K562 (cell line): ENCODE measurements at regions not wholly inside any gene's neighbourhood (a gene's known extent, or its start where the extent isn't known, plus 50 kb on each side); places are given as distances from the start of the nearest gene placed in this dataset.
A peak's percentile ranks its signal among the peaks of the same experiment; 100 is the strongest.

Experiments used
- ATAC-seq: fragments of 200-7000 bp; cut with Tn5 transposase; 3 replicates; pipeline ENCODE4 v1.9.1; 2020; ENCODE audit warnings: moderate library complexity
- BruUV-seq: library from RNA; stranded (reverse); fragments of 400-500 nt; replicated peaks from 2 replicates; lab custom pipeline; 2021; lab: Mats Ljungman, UMichigan
- CTCF ChIA-PET: fragments of 300-600 bp; formaldehyde crosslinking; extraction: SDS; loops from one replicate; lab custom pipeline; 2021; ENCODE audit warnings: low intra/inter-chr PET ratio; lab: Yijun Ruan, JAX
- POLR2A ChIA-PET: fragments of 300-600, 350-650 bp; sonication (Branson Sonifier 250); formaldehyde crosslinking; extraction: SDS; loops from one replicate; lab custom pipeline; 2021; ENCODE audit warnings: antibody characterized with exemption, inconsistent platforms; lab: Yijun Ruan, JAX
- DNase-seq, 4 experiments: peaks; one replicate each; pipeline versions ENCODE4 v3.0.0 to v3.0.0-alpha.2; 2011 to 2018; ENCODE audit warnings: low spot score in 3 of 4, mixed read lengths in 3 of 4; ENCODE audit errors: extremely low read depth in 1 of 4
- FAIRE-seq: peaks from 2 replicates; lab custom pipeline; 2011; peaks lifted over from hg19 to GRCh38; lab: Jason Lieb, UNC
- H2AFZ ChIP-seq: 2 replicates; pipeline ENCODE4 v1.6.0; 2011; ENCODE audit warnings: low read depth, low read length, control low read depth, inconsistent platforms
- H3K27ac ChIP-seq: fragments of 200-600 bp; 3 replicates; pipeline ENCODE4 v1.8.0; 2011; ENCODE audit warnings: low read depth, mild to moderate bottlenecking, control low read depth, inconsistent platforms, low read length, moderate library complexity, mixed read lengths; ENCODE audit errors: extremely low read depth
- H3K27me3 ChIP-seq, 2 experiments: fragments of 300-600 bp in 1 of 2; 2 replicates in 1 of 2; 3 replicates in 1 of 2; pipeline versions ENCODE4 v1.6.0 to v1.8.0; 2011; ENCODE audit warnings: inconsistent platforms in 2 of 2, low read length in 2 of 2, mild to moderate bottlenecking in 1 of 2, mixed read lengths in 1 of 2, moderate library complexity in 1 of 2; ENCODE audit not compliant: control insufficient read depth in 2 of 2, insufficient read depth in 2 of 2
- H3K36me3 ChIP-seq: fragments of 300-600 bp; 3 replicates; pipeline ENCODE4 v1.8.0; 2011; ENCODE audit warnings: mild to moderate bottlenecking, low read length, inconsistent platforms; ENCODE audit not compliant: control insufficient read depth, insufficient read depth
- H3K4me1 ChIP-seq, 2 experiments: fragments of 200-600 bp in 1 of 2; replicated peaks in 1 of 2; 2 replicates in 1 of 2; 3 replicates in 1 of 2; pipeline versions ENCODE4 v1.5.1 to v1.8.0; 2011; ENCODE audit warnings: inconsistent platforms in 2 of 2, low read length in 2 of 2, mild to moderate bottlenecking in 1 of 2, mixed read lengths in 1 of 2, moderate library complexity in 1 of 2; ENCODE audit not compliant: control insufficient read depth in 2 of 2, insufficient read depth in 2 of 2
- H3K4me2 ChIP-seq: 2 replicates; pipeline ENCODE4 v1.6.1; 2011; ENCODE audit warnings: low read length, control low read depth, inconsistent platforms, mixed read lengths; ENCODE audit not compliant: insufficient read depth
- H3K4me3 ChIP-seq: fragments of 200-600 bp; sonication (generic), shearing (Covaris generic); 2 replicates; pipeline ENCODE4 v1.5.1; 2016; ENCODE audit warnings: control low read depth, inconsistent platforms
- H3K79me2 ChIP-seq: fragments of 200-600 bp; 3 replicates; pipeline ENCODE4 v1.8.0; 2011; ENCODE audit warnings: low read length, inconsistent platforms; ENCODE audit not compliant: control insufficient read depth, insufficient read depth
- H3K9ac ChIP-seq, 2 experiments: 2 replicates each; pipeline versions ENCODE4 v1.6.0 to v1.6.1; 2011; ENCODE audit warnings: low read depth in 2 of 2, low read length in 2 of 2, control low read depth in 1 of 2, inconsistent platforms in 1 of 2, mild to moderate bottlenecking in 1 of 2, mixed read lengths in 1 of 2; ENCODE audit not compliant: insufficient read depth in 1 of 2
- H3K9me1 ChIP-seq: one replicate; pipeline ENCODE4 v1.6.0; 2011; ENCODE audit warnings: inconsistent platforms, mild to moderate bottlenecking, low read length, moderate library complexity; ENCODE audit not compliant: control insufficient read depth, insufficient read depth
- H3K9me3 ChIP-seq: replicated peaks from 2 replicates; pipeline ENCODE4 v1.5.1; 2011; ENCODE audit warnings: low read depth, low read length, inconsistent platforms; ENCODE audit not compliant: control insufficient read depth, insufficient read depth
- H4K20me1 ChIP-seq: replicated peaks from 2 replicates; pipeline ENCODE4 v1.6.1; 2011; ENCODE audit warnings: low read length, inconsistent platforms, mixed read lengths; ENCODE audit not compliant: control insufficient read depth, insufficient read depth
- BRD9 ChIP-seq: fragments of 450-650 bp; IDR thresholded peaks from 2 replicates; pipeline ENCODE4 v1.6.1; 2018; ENCODE audit warnings: low read depth; ENCODE audit not compliant: partially characterized antibody
- E2F1 ChIP-seq: sonication (generic); formaldehyde crosslinking; IDR thresholded peaks from 2 replicates; pipeline ENCODE4 v1.8.1; 2023; ENCODE audit warnings: mild to moderate bottlenecking, missing genetic modification reagents, moderate library complexity
- ESRRB ChIP-seq: fragments of 250-450 bp; sonication (Bioruptor Pico); IDR thresholded peaks from 2 replicates; pipeline ENCODE4 v1.5.0; 2020; ENCODE audit warnings: mild to moderate bottlenecking, moderate library complexity, borderline replicate concordance
- ETV6 ChIP-seq, 3 experiments: fragments of 150-350 bp in 1 of 3; sonication (generic) in 1 of 3; formaldehyde crosslinking in 1 of 3; IDR thresholded peaks; 2 replicates each; pipeline versions ENCODE4 v1.6.1 to v1.8.0; 2014 to 2022; ENCODE audit warnings: borderline replicate concordance in 2 of 3, low read depth in 2 of 3, antibody characterized with exemption in 1 of 3, low read length in 1 of 3, mild to moderate bottlenecking in 1 of 3, missing genetic modification reagents in 1 of 3
- EWSR1 ChIP-seq: fragments of 450-650 bp; IDR thresholded peaks from 2 replicates; pipeline ENCODE4 v1.6.1; 2018; ENCODE audit warnings: borderline replicate concordance, mild to moderate bottlenecking, low read depth, moderate library complexity; ENCODE audit not compliant: partially characterized antibody
- FOXA1 ChIP-seq: fragments of 450-650 bp; IDR thresholded peaks from 2 replicates; pipeline ENCODE4 v1.6.1; 2016; ENCODE audit warnings: mild to moderate bottlenecking, borderline replicate concordance
- HDAC3 ChIP-seq: fragments of 450-650 bp; IDR thresholded peaks from 2 replicates; pipeline ENCODE4 v1.6.1; 2018; ENCODE audit warnings: borderline replicate concordance, mild to moderate bottlenecking, moderate library complexity; ENCODE audit not compliant: partially characterized antibody
- KDM2B ChIP-seq: fragments of 250-450 bp; sonication (Bioruptor Pico); IDR thresholded peaks from 2 replicates; pipeline ENCODE4 v1.8.0; 2021; ENCODE audit warnings: mild to moderate bottlenecking, moderate library complexity
- KHSRP ChIP-seq: fragments of 450-650 bp; IDR thresholded peaks from 2 replicates; pipeline ENCODE4 v1.6.1; 2017
- NFE2 ChIP-seq: IDR thresholded peaks from 2 replicates; pipeline ENCODE4 v1.6.1; 2014; ENCODE audit warnings: antibody characterized with exemption, low read depth
- POU5F1 ChIP-seq: fragments of 150-350 bp; IDR thresholded peaks from 2 replicates; pipeline ENCODE4 v1.6.1; 2014; ENCODE audit warnings: borderline replicate concordance, low read length, low read depth, mild to moderate bottlenecking; ENCODE audit not compliant: partially characterized antibody
- PREB ChIP-seq: sonication (generic); formaldehyde crosslinking; IDR thresholded peaks from 2 replicates; pipeline ENCODE4 v1.8.1; 2023; ENCODE audit warnings: mild to moderate bottlenecking, missing genetic modification reagents
- SMARCE1 ChIP-seq: fragments of 450-650 bp; IDR thresholded peaks from 2 replicates; pipeline ENCODE4 v1.7.1; 2016; ENCODE audit warnings: mild to moderate bottlenecking
- SMC3 ChIP-seq: conservative IDR thresholded peaks from 2 replicates; pipeline ENCODE4 v1.6.1; 2011; ENCODE audit warnings: low read depth, low read length, improper control_type of control experiment; ENCODE audit not compliant: insufficient read depth
- TCFL5 ChIP-seq: fragments of 250-450 bp; sonication (Bioruptor Pico); conservative IDR thresholded peaks from 2 replicates; pipeline ENCODE4 v1.6.1; 2021; ENCODE audit warnings: mild to moderate bottlenecking, moderate library complexity, matching md5 sums
- TFAM ChIP-seq: fragments of 250-450 bp; sonication (Bioruptor Pico); conservative IDR thresholded peaks from 2 replicates; pipeline ENCODE4 v1.5.0; 2021; ENCODE audit warnings: mild to moderate bottlenecking, moderate library complexity
- ZKSCAN3 ChIP-seq: fragments of 250-450 bp; sonication (Bioruptor Pico); IDR thresholded peaks from 2 replicates; pipeline ENCODE4 v1.4.0; 2020
- ZNF12 ChIP-seq: sonication (generic); formaldehyde crosslinking; IDR thresholded peaks from 2 replicates; pipeline ENCODE4 v1.4.0; 2020; ENCODE audit warnings: mild to moderate bottlenecking, missing genetic modification reagents
- ZNF512 ChIP-seq: IDR thresholded peaks from 2 replicates; pipeline ENCODE4 v1.6.1; 2016; ENCODE audit warnings: missing genetic modification characterization, missing compliant biosample characterization
- ZNF57 ChIP-seq: fragments of 450-650 bp; formaldehyde crosslinking; IDR thresholded peaks from 2 replicates; pipeline ENCODE4 v1.4.0; 2020; ENCODE audit warnings: mild to moderate bottlenecking, moderate library complexity
- ZNF589 ChIP-seq: fragments of 200-800 bp; sonication (Bioruptor generic); IDR thresholded peaks from 2 replicates; pipeline ENCODE4 v1.6.1; 2016; ENCODE audit warnings: low read depth, missing genetic modification characterization, missing compliant biosample characterization
- WGBS: fragments of 100-300 bp; shearing (Covaris generic); methylation state at CpG from one replicate; pipeline ENCODE4 v1.1.6; 2016; ENCODE audit warnings: low coverage, mixed read lengths; ENCODE audit not compliant: insufficient coverage; ENCODE audit errors: missing lambda C conversion rate; 5-methylcytosine and 5-hydroxymethylcytosine counted together
- in situ Hi-C: fragments of 300-500 bp; cut with MboI; formaldehyde crosslinking; loops from 4 replicates; pipeline ENCODE4 v1.15.0; 2018; ENCODE audit warnings: inconsistent platforms, mixed read lengths
- intact Hi-C: fragments of 100-400 bp; cut with micrococcal nuclease; formaldehyde crosslinking; loops from 2 replicates; pipeline ENCODE4 v1.14.2; 2022

- Histone ChIP-seq H3K79me2 (no peaks in the 10 kb centered on the region), H3K4me1 (peaks cover 0 to 6% of the 10 kb centered on the region in 2 experiments; a peak in 2 of 5 replicates), H3K27me3 (no peaks in the 10 kb centered on the region), H2AFZ (peak overlapping the region; percentile 87), H3K9ac (peak overlapping the region in 1 of 2 experiments; percentile 40; a peak in 2 of 4 replicates), H3K9me3 (no peaks in the 10 kb centered on the region), H3K4me3 (no peak overlapping the region), H3K27ac (peak overlapping the region; percentile 67), H3K4me2 (peak overlapping the region; percentile 58), H3K9me1 (no peaks in the 10 kb centered on the region), H3K36me3 (no peaks in the 10 kb centered on the region), H4K20me1 (no peaks in the 10 kb centered on the region)
- BruUV-seq: no TSS peak
- intact Hi-C loops: loop anchor here (1.0 kb wide), 2 partner anchors 20 to 62 kb away; no protein-coding TSS in a partner anchor
- WGBS: 2% methylated on average over 3 of the region's 3 CpGs
- in situ Hi-C loops: no loop called here
- DNase-seq (peak in 2 of 4 experiments; percentile 45 to 65), ATAC-seq (peak; percentile 96), FAIRE-seq (peak; percentile 75)
- POLR2A ChIA-PET: interaction anchor here (0.6 to 1.0 kb wide), 3 partner anchors 10 to 21 kb away, joined by 3 to 6 read pairs (median 3); no protein-coding TSS in a partner anchor
- CTCF ChIA-PET: no interaction called here
- TF ChIP-seq ZNF589 (CRISPR knock-in tag) (no peak), ZNF57 (no peak), TCFL5 (CRISPR knock-in tag) (no peak), TFAM (CRISPR knock-in tag) (no peak), E2F1 (CRISPR knock-in tag) (no peak), ZNF512 (no peak), KDM2B (CRISPR knock-in tag) (no peak), ZNF12 (no peak), PREB (CRISPR knock-in tag) (no peak), ESRRB (CRISPR knock-in tag) (no peak), ETV6 (IDR thresholded peaks at IDR 0.05; ENCODE audit: borderline replicate concordance in 1 of 2, low read depth in 2 of 2, low read length in 1 of 2) (peak; percentile 39 to 73; a peak in 3 of 4 replicates), ETV6 (CRISPR knock-in tag; IDR thresholded peaks at IDR 0.05; ENCODE audit: borderline replicate concordance) (no peak), HDAC3 (peak; percentile 12), BRD9 (peak; percentile 92), SMC3 (no peak; the same call in 1 of the 2 replicates), FOXA1 (no peak), ZKSCAN3 (CRISPR knock-in tag) (no peak), EWSR1 (no peak), POU5F1 (no peak), KHSRP (no peak), NFE2 (no peak), SMARCE1 (peak; percentile 62)
These were observed 79.9 kb upstream of the CCDC91 start for GRCh38 chr12:28110329-28110728.
